ENCODE measurements at regions not wholly inside any gene's neighbourhood (a gene's known extent, or its start where the extent isn't known, plus 50 kb on each side); places are given as distances from the start of the nearest gene placed in this dataset.
A peak's percentile ranks its signal among the peaks of the same experiment; 100 is the strongest.

DNA sequence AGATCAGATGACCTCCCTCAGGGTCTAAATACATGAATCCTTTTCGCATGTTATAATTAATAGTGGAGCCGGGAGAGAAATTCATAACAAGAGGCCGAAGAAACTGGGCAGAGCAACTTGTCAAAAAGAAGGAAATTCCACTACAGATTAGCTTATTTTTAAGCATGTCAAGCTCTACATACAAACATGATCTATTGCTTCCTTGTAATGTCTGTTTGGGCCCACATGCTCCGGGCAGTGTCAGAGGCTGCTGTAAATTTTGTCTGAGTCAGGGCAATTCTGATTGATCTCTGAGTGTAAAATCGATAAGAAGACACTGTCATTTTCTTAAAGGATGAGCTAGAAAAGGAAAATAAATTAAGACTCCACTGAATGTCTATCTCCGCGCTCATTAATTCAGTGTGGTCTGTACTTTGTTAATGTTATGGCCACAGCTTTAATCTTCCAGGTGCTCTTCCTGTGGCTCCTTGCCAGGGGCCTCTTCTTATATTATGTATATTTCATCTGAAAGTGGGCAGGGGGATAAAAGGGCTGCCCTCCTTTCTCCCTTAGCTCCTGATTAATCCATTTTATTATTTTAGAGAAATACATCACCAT, 194.1 kb upstream of the SP8 start:
- no peak for DNase-seq (ENCODE audit: low spot score)
- no peak overlapping the region for H2AFZ ChIP-seq (ENCODE audit: low read length)
- BruUV-seq (replicated peaks) = no TSS peak
- H3K36me3 ChIP-seq (ENCODE audit: insufficient read depth, low read length) = no peaks in the 10 kb centered on the region
- TF ChIP-seq, protein P1, sequence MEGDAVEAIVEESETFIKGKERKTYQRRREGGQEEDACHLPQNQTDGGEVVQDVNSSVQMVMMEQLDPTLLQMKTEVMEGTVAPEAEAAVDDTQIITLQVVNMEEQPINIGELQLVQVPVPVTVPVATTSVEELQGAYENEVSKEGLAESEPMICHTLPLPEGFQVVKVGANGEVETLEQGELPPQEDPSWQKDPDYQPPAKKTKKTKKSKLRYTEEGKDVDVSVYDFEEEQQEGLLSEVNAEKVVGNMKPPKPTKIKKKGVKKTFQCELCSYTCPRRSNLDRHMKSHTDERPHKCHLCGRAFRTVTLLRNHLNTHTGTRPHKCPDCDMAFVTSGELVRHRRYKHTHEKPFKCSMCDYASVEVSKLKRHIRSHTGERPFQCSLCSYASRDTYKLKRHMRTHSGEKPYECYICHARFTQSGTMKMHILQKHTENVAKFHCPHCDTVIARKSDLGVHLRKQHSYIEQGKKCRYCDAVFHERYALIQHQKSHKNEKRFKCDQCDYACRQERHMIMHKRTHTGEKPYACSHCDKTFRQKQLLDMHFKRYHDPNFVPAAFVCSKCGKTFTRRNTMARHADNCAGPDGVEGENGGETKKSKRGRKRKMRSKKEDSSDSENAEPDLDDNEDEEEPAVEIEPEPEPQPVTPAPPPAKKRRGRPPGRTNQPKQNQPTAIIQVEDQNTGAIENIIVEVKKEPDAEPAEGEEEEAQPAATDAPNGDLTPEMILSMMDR (conservative IDR thresholded peaks at IDR 0.05; ENCODE audit: low read length) = no peak
- no peak for TF ChIP-seq EZH2phosphoT487 (IDR thresholded peaks at IDR 0.05; ENCODE audit: borderline replicate concordance, low read depth, low read length)
- intact Hi-C loops (cut with micrococcal nuclease; ENCODE audit: unreplicated experiment) = no loop called here
- H3K4me2 ChIP-seq (ENCODE audit: low read length) = no peak overlapping the region
- H4K20me1 ChIP-seq (ENCODE audit: insufficient read depth, low read length) = no peaks in the 10 kb centered on the region
- ChIA-PET POLR2A (interaction anchor here (1.2 to 1.3 kb wide), 2 partner anchors 13 to 43 kb away, joined by 4 to 5 read pairs; no protein-coding TSS in a partner anchor), CTCF (ENCODE audit: unreplicated experiment) (no interaction called here)
- H3K79me2 ChIP-seq (ENCODE audit: insufficient read depth, low read depth, low read length) = no peaks in the 10 kb centered on the region
- H3K4me1 ChIP-seq (ENCODE audit: insufficient read depth, low read length, poor library complexity, severe bottlenecking) = no peaks in the 10 kb centered on the region
- no peak overlapping the region for H3K27ac ChIP-seq (ENCODE audit: low read depth, low read length, poor library complexity, severe bottlenecking)
- no peaks in the 10 kb centered on the region for H3K9me2 ChIP-seq (ENCODE audit: insufficient read depth, low read length)
- no peaks in the 10 kb centered on the region for H3K9me3 ChIP-seq (ENCODE audit: low read length)
- H3K4me3 ChIP-seq (ENCODE audit: low read depth, low read length, poor library complexity, severe bottlenecking) = no peak overlapping the region

DNA sequence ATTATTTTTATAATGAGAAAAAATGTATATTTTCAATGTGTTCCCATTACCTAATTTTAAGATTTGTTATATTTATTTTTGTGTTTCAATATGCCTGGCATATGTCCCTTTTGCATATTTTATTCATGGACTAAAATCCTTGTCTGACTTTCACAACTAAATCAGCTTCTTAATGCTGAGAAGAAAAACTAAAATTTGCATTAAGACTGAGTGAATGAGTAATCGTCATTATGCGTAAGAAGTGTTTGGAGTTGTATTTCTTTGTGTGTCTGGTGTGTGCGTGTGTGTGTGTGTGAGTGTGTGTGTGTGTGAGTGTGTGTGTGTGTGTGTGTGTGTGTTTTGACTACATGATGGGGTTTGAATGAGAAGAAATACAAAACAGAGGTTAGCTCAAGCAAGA, 201.7 kb upstream of the SP8 start:
- CTCF ChIA-PET (ENCODE audit: unreplicated experiment) = no interaction called here
- POLR2A ChIA-PET = no interaction called here
- intact Hi-C loops (cut with micrococcal nuclease; ENCODE audit: unreplicated experiment) = no loop called here

DNA sequence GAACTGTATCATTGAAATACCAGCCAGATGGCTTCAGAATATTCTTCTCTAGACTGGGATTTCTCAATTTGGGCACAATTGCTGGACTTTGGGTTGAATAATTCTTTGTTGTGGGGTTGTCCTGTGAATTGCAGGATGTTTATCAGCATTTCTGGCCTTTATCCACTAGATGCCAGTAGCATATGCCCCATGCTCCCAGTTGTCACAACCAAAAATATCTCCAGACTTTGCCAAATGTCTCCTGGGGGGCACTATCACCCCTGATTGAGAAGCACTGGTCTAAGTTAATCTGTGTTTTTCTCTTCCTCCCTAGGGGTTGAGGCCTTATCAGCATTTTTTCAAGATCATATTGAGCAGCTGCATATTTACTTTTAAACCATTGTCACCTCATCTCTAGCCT, 204.9 kb upstream of the SP8 start:
- ChIA-PET CTCF (ENCODE audit: unreplicated experiment) (no interaction called here), POLR2A (no interaction called here)
- Histone ChIP-seq H3K36me3 (ENCODE audit: insufficient read depth, low read length) (no peaks in the 10 kb centered on the region), H3K4me1 (ENCODE audit: insufficient read depth, low read length, poor library complexity, severe bottlenecking) (no peaks in the 10 kb centered on the region), H3K9me3 (ENCODE audit: low read length) (no peaks in the 10 kb centered on the region), H3K4me2 (ENCODE audit: low read length) (no peak overlapping the region), H4K20me1 (ENCODE audit: insufficient read depth, low read length) (no peaks in the 10 kb centered on the region), H3K4me3 (ENCODE audit: low read depth, low read length, poor library complexity, severe bottlenecking) (no peak overlapping the region), H3K9me2 (ENCODE audit: insufficient read depth, low read length) (no peaks in the 10 kb centered on the region), H3K27ac (ENCODE audit: low read depth, low read length, poor library complexity, severe bottlenecking) (no peak overlapping the region), H3K79me2 (ENCODE audit: insufficient read depth, low read depth, low read length) (no peaks in the 10 kb centered on the region), H2AFZ (ENCODE audit: low read length) (no peak overlapping the region)
- intact Hi-C loops (cut with micrococcal nuclease; ENCODE audit: unreplicated experiment) = no loop called here
- BruUV-seq (replicated peaks) = no TSS peak
- no peak for DNase-seq (ENCODE audit: low spot score)
- TF ChIP-seq, protein P1 (conservative IDR thresholded peaks at IDR 0.05; ENCODE audit: low read length) = 0 out of 2 replicates have a peak, but pooled peaks have one; percentile 23
- TF ChIP-seq EZH2phosphoT487 (IDR thresholded peaks at IDR 0.05; ENCODE audit: borderline replicate concordance, low read depth, low read length) = no peak

More for the DNA sequence above, 201.7 kb upstream of the SP8 start:
- BruUV-seq (replicated peaks) = no TSS peak
- no peaks in the 10 kb centered on the region for H3K9me3 ChIP-seq (ENCODE audit: low read length)
- H3K9me2 ChIP-seq (ENCODE audit: insufficient read depth, low read length) = no peaks in the 10 kb centered on the region
- no peak overlapping the region for H3K27ac ChIP-seq (ENCODE audit: low read depth, low read length, poor library complexity, severe bottlenecking)
- DNase-seq (ENCODE audit: low spot score) = no peak
- TF ChIP-seq, protein P1 (conservative IDR thresholded peaks at IDR 0.05; ENCODE audit: low read length) = no peak
- no peak for TF ChIP-seq EZH2phosphoT487 (IDR thresholded peaks at IDR 0.05; ENCODE audit: borderline replicate concordance, low read depth, low read length)
- H3K4me2 ChIP-seq (ENCODE audit: low read length) = no peak overlapping the region
- H3K36me3 ChIP-seq (ENCODE audit: insufficient read depth, low read length) = no peaks in the 10 kb centered on the region
- H3K4me1 ChIP-seq (ENCODE audit: insufficient read depth, low read length, poor library complexity, severe bottlenecking) = no peaks in the 10 kb centered on the region
- no peaks in the 10 kb centered on the region for H3K79me2 ChIP-seq (ENCODE audit: insufficient read depth, low read depth, low read length)
- no peak overlapping the region for H2AFZ ChIP-seq (ENCODE audit: low read length)
- H3K4me3 ChIP-seq (ENCODE audit: low read depth, low read length, poor library complexity, severe bottlenecking) = no peak overlapping the region
- H4K20me1 ChIP-seq (ENCODE audit: insufficient read depth, low read length) = no peaks in the 10 kb centered on the region

All from OCI-LY7 (cell line).